Right ventricle myocardium inferior (tissue), 1 donor: ENCODE measurements at regions not wholly inside any gene's neighbourhood (a gene's known extent, or its start where the extent isn't known, plus 50 kb on each side); places are given as distances from the start of the nearest gene placed in this dataset.

ENCODE experiments used
- ATAC-seq: fragments of 200-7000 bp; cut with Tn5 transposase; one replicate; pipeline ENCODE4 v1.9.1; 2020; ENCODE audit warnings: mild to moderate bottlenecking, moderate library complexity
- DNase-seq: peaks from one replicate; pipeline ENCODE4 v3.0.0; 2021; ENCODE audit errors: missing footprints
- intact Hi-C: fragments of 100-400 bp; cut with DNase I; formaldehyde crosslinking; loops from one replicate; pipeline ENCODE4 v1.11.0; 2022
- donor health status: DM: no; HTN: yes; CAD: no; lungs with severe emphysema.

DNA sequence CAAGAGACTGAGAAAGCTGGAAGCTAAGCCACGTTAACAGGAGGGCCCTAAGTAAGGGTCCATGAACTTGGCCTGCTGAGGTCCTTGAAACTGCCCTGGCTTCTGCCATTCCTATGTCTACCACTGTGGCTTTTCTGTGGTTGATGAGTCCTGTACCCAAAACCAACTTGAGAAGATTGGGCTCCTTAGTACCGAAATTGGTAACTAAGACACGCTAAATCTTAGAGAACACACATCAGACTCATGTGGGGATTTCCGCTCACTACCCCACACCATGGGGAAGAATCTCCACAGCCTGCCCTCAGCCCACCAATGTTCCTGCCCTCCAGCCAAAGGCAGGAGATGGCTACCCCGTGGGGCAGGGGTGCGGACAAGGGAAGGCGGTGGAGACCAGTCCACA lies 232.9 kb downstream of the SPTSSA start:
- DNase-seq (no peak), ATAC-seq (no peak)
- intact Hi-C loops = loop anchor here (2.0 to 5.0 kb wide), 4 partner anchors 73 to 390 kb away; no protein-coding TSS in a partner anchor

DNA sequence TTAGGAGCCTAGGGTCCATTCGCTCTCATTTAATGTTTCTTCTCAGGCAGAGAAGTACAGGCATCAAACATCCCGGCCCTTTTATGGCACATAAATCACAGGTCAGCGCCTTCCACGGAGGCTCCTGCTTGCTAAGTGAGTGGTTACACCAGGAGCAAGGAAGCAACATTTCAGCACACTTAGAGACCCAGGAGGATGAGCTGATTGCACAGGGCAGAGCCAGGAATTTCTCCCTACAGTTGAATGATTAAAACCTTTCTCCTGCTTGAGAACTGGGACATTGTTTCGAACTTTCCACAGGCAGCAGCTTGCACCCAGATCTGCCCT lies 233.4 kb downstream of the SPTSSA start:
- intact Hi-C loops = loop anchor here (2.0 to 5.0 kb wide), 4 partner anchors 74 to 390 kb away; no protein-coding TSS in a partner anchor

DNA sequence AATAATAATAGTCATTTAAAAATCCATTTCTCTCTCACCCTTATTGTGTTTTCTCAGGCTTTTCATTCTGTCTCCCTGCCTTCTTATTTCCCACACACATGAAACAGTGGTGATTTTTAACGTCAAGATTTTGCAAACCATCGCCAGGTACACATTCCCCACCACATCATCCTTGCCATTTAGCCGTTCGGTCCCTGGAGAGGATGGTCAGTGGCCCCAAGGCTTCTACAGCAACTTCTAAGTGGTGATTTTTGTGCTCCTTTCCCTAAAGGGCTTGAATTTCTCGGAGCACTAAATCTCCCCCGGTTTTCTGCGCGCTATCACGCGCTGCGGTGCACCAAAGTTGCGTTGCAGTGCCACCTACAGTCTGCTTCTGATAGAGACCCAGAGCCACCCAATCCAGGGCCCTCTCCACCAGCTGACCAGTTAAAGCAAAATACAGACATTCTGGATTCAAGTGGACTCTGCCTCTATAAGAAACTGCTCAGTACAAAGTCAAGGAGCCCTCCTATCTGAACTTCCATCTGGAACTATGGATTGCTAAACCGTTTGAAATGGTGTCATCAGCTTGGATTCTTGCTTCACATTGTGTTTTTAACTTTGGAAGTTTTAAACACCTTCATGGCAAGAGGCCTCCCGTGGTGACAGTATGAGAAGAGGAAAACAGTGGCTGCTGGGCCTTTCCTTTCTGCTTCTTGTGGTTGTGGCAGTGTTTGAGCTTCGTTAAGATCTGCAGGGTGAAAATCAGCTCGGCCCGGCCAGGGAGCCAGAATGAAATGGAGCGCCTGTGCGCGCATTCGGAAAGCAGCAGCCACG lies 234.0 kb downstream of the SPTSSA start:
- DNase-seq (no peak), ATAC-seq (peak; percentile 89)
- intact Hi-C loops = loop anchor here (2.0 to 5.0 kb wide), 4 partner anchors 74 to 389 kb away; no protein-coding TSS in a partner anchor

More for the DNA sequence above, 233.4 kb downstream of the SPTSSA start:
- DNase-seq (no peak), ATAC-seq (no peak)

DNA sequence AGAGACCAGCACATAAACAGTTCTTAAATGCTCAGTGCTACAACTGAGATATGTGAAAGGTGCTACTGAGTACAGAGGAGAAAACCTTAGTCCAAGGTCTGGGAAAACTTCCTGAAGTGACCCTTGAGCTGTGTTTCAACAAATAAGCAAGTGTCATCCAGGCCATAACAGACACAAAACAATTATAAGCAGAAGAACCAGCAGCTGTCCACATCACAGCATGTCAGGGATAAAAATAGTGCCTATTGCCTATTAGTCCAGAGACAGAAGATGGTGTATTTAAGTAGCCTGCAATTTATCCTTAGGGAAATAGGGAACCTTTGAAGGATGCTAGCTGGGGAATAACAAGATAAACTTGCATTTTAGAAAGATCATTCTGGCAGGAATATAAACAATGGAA lies 237.8 kb downstream of the SPTSSA start:
- no peak for ATAC-seq

DNA sequence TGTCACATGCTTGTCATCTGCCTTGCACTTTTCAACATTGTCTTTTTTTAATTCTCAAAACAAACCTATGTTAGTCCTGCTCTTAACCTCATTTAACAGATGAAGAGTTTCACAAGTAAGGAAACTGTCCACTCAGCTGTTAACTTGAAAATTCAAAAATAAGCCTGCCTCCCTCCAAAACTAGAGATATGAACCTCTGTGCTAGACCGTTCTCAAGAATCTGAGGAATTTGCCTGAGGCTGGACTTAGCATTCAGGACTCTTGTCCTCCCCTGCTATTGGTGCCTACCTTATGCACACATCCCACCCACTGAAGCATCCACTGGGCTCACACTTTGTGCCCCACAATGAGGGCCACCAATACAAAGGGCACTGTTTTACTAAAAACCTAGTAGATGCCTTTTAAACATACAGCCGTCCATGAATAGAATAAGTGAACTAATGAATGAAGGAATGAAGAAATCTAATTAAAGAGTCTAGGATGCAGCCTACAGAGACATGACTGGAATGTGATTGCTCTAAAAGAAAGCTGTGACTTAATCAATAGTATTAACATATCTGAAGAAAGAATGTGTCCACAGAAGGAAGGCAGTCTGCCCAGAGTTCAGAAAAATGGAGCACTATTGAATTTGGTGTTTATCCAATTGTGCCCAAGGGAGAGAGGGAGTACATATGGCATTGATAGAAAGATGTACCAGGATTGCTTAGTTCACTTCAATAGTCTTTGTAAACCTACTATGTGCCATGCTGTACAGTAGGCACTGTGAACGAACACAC lies 238.5 kb downstream of the SPTSSA start:
- intact Hi-C loops = no loop called here
- no peak for ATAC-seq
- DNase-seq = no peak

More for the DNA sequence above, 237.8 kb downstream of the SPTSSA start:
- DNase-seq = no peak
- intact Hi-C loops = no loop called here

DNA sequence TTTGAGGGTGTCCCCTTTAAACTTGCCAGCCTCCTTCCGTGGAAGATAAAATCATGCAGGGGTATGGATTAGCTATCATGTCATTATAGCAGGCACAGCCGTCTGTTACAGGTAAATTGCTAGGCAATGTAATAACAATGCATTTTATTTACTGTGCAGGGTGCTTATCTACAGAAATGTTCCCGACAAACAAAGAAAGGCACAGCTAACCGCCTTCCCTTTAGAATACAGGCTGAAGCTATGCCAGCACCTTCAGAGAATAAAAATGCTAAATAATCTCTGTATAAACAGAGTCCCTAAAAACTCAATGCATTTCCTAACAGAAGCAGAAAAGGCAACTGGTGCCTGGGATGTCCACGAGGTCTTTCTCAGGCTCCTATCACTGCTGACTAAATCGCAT lies 239.2 kb downstream of the SPTSSA start:
- intact Hi-C loops = no loop called here

DNA sequence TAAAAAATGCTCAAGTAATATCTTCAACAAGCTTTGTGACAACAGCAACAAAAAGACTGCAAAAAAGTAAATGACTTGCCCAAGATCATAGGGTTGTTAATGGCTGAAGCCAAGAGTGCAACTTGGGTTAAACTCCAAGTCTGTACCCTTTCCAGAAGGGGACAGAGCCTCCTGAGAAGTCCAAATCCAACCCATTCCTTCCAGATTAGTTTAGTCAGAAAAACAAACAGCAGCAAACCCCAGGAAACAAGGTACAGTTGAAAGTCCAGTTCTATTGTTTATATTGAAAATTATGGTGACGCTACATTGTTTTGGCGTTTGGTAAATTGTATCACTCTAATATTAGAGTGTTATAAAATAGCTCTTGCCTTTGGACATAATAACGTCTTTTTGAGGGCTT lies 239.9 kb downstream of the SPTSSA start:
- no peak for ATAC-seq
- intact Hi-C loops = no loop called here
- no peak for DNase-seq

More for the DNA sequence above, 239.2 kb downstream of the SPTSSA start:
- no peak for ATAC-seq
- DNase-seq = no peak

DNA sequence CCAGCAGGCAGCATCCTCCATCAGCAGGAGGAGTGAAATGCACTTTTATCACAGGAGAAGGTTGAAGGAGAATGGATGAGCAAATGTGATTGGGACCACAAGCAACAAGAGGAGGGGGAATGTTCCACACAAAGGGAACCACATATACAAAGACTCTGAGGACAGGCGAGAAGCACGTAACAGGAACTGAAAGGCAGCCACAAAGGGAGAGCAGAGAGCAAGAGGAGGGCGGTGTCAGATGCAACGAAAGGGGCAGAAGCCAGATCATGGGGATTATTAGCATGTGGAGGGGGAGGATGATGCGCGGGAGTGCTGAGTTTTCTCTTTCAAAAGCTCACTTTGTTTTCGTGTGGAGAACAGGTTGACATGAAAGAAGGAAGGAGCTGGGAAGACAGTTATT lies 241.1 kb downstream of the SPTSSA start:
- no peak for ATAC-seq
- intact Hi-C loops = no loop called here
- DNase-seq = no peak

DNA sequence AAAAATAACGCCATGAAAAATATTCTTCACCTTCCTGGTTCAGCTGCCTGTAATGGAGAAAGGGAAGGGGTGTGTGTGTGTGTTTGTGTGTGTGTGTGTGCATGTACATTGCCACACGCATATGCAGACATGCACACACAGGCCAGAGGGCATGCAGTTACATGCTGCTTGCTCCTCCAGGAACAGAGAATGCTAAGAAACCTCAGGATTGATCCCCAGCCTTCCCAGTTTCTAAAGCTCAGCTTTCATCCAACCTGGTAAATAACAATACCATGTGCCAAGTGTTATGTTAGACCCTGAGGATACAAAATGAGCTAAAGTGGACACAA lies 241.7 kb downstream of the SPTSSA start:
- ATAC-seq = no peak
- intact Hi-C loops = no loop called here
- DNase-seq = no peak

DNA sequence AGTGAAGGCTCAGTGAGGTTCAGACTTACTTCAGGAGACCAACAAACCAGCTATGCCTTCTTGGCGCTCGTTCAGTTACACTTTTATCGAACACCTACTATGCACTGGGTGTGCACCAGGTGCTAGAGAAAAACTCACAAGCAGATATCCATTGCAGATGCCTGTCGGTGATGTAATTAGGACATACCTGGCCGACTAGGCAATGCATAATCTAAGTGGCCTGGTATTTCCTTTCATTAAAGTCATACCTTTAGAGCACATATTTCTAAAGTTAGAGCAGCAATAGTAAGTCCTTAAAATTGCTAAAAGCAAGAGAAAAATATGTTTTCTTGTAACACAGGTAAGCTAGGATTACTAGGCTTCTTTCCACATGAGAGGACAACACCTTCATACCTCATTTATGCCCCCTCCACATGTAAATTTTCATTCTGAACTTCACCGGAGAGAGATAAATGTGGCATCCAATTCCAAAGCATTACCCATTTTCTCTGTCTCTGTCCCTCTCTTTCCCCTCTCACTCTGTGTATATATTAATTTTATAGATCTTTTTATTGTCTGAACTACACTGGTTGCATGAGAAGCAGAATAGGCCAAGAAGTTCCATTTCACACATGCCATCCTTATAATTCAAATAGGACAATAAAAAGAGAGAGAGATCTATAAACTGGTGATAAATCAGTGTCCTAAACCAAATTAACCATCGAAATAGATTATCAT lies 242.2 kb downstream of the SPTSSA start:
- intact Hi-C loops = no loop called here
- ATAC-seq = no peak

DNA sequence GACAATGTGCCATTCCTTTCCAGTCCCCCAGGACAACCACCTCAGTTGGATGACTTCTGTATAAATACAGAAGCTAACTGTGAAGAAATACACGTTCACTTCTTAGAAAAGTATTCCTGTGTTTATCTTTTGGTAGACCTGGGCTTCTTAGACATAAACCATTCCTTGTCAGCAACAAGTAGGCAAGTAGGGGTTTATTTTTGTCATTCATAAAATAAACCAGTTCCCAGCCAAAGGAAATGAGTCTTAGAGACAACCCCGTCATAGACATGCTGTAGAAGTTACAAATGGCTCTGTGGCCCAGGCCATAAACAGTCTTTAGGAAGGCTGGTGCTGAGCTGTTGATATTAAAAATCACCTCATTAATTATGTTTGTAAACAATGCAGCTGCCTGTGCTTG lies 243.2 kb downstream of the SPTSSA start:
- ATAC-seq = no peak
- no peak for DNase-seq
- intact Hi-C loops = no loop called here

More for the DNA sequence above, 242.2 kb downstream of the SPTSSA start:
- no peak for DNase-seq

DNA sequence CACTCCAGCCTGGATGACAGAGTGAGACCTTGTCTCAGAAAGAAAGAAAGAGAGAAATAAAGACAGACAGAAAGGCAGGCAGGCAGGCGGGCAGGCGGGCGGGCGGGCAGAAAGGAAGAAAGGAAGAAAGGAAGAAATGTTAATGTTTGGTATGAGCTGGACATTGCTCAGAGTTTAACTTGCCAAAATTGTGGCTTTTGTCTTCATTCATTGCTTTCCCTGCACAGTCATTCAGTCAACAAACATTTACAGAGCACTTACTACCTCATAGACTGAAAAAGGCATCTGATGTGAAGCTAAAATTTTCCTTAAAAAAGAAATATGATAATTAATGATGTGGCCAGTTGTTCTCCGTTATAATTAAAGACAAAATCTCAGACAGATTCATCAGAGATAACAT lies 247.1 kb downstream of the SPTSSA start:
- ATAC-seq (no peak), DNase-seq (no peak)
- intact Hi-C loops = no loop called here

DNA sequence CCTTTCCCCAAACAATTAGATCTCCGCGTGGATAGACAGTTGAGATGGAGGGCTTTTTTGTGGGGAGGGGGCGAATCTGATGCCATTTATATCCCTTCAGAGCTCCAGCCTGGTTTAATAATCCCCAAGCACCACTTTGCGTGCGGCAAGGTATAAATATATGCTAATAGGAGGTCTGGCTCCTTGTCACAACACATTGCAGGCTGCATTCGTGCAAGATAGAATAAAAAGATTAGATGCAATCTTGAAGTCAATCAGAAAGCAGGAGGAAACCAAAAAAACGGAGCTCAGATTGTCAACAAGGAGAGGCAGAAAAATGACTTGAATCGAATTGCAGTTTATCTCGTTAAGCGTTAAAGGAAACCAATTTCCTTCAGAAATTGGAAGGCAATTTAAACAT lies 248.7 kb downstream of the SPTSSA start:
- ATAC-seq (no peak), DNase-seq (no peak)
- intact Hi-C loops = no loop called here

DNA sequence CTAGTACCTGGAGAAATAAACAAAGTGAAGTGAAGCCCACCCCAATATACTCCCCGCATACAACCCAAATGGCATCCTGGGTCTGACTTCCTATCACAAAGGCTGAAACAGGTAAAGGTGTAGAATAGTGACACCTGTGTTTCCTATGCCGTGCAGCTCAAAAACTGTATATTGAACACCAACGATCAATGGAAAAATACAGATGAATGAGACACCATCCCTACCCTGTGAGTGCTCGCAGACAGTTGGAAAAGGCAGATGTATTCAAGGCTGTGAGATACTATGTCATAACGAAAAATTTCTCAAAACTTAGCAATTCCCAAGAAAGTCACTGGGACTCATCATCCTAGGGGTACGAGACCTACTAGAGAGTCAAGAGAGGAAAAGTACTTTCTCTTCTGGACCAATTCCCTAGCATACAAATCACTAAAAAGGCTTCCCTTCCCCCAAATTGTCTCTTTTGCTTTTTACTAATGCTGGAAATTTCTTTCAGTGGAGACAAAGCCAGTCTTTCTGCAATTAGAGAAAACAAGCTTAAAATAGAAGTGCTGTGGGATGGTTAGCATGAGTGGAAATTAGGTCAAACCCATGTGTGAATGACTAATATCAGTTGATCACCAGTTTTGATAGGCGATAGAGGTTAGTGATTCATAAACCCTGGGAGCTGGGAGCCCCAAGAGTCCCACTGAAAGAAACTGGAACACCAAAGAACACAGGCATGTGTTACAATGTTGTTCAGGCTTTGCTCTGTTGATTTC lies 249.7 kb downstream of the SPTSSA start:
- no peak for ATAC-seq

DNA sequence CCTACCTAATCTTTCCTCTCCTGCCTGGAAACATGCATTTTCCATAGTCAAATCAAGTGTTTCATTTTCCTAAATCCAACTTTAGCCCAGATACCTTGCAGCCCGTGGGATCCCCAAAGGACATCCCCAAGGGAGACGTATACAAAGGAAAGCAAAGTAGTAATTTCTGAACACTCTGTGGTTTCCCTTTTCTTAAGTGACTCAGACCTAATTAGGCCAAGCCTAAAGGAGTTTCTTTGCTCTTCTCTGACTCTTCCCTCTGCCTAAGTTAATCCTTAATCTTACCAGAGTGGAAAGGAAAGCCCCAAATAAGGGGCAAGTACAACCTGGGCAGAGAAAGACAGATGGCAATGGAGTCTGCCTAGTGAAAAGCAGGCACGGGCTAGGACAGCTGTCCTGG lies 250.3 kb downstream of the SPTSSA start:
- ATAC-seq (no peak), DNase-seq (no peak)
- intact Hi-C loops = no loop called here

More for the DNA sequence above, 249.7 kb downstream of the SPTSSA start:
- no peak for DNase-seq
- intact Hi-C loops = no loop called here

DNA sequence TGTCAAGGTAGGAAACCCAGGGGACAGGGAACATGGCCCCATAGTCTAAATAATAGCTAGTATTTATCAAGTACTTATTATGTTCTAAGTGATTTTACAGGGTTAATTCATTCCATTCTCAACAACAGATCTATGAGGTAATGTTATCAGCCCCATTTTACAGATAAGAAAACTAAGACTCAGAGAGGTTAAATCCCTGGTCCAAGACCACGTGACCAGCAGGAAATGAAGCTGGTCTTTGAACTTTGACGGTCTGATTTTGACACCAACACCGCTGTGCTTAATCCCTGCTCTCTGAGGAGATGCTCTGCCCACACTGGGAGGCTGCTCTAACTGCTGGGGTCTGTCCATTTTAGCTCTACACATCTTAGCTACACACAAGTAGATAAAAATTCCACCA lies 253.5 kb downstream of the SPTSSA start:
- DNase-seq (no peak), ATAC-seq (no peak)
- intact Hi-C loops = no loop called here

DNA sequence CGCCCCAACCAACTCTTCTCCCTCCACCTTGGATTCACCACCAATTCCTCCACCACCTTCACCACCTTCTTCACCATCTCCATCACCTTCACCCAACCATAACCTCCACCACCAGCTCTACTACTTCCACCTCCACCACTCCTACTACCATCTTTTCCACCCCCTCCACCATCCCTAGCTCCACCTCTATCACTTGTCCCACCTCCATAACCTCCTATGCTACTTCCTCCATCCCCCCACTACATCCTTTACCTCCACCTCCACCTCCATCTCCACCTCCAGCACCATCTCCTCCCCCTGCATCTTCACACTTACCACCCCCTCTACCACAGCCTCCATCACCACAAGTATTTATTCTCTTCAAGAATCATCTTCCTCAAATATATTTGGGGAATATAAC lies 254.9 kb upstream of the EGLN3 start:
- ATAC-seq (no peak), DNase-seq (no peak)
- intact Hi-C loops = no loop called here

DNA sequence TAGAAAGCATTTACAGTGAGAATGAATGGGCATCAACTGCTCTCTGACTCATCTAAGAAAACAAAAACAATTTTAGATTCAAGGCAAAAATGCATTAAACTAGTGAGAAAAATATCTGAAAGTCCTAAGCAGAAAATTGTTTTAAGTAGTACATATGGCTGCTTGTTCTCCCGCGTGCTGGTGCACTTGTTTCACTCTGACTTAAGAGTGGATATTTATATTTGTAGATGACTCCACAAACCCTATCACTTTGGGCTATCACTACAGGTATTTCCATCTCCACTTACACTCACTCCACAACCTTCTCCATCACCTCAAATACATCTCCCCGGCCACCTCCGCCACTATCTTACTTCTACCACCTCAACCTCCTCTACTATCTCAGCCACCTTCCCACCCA lies 253.9 kb upstream of the EGLN3 start:
- no peak for ATAC-seq
- intact Hi-C loops = no loop called here
- DNase-seq = no peak

DNA sequence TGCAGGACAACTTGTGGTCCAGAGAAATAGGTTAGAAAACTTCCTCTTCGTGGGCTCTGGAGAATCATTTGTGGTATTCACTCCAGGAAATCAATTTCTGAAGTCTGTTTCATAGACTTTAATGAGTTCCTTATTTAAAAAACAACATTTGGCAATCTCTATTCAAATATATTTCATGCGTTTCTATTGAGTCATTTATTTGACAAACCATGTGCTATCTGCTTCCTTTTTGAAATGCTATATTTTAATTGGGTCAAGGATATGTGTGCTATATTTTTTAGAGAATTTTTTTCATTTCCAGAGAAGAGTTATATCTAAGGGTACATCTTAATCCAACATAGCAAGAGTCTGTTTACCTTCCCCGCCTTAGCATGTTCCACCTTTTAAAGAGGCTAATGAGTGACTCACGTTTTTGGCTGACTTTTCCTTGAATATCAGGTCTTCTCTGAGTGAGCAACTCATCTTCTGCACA lies 252.4 kb upstream of the EGLN3 start:
- DNase-seq = no peak
- ATAC-seq = no peak

More for the DNA sequence above, 252.4 kb upstream of the EGLN3 start:
- intact Hi-C loops = no loop called here
